K562 (cell line): ENCODE measurements at regions not wholly inside any gene's neighbourhood (a gene's known extent, or its start where the extent isn't known, plus 50 kb on each side); places are given as distances from the start of the nearest gene placed in this dataset.

ENCODE experiments used
- NFATC3 ChIP-seq: fragments of 450-650 bp; IDR thresholded peaks from 2 replicates; pipeline ENCODE4 v1.6.1; 2017; ENCODE audit warnings: mild to moderate bottlenecking
- NKRF ChIP-seq: fragments of 450-650 bp; IDR thresholded peaks from 2 replicates; pipeline ENCODE4 v1.6.1; 2016; ENCODE audit warnings: borderline replicate concordance

- no peak for TF ChIP-seq NFATC3
- TF ChIP-seq NKRF, result no peak
Observed at GRCh38 chr20:7137395-7138151, 370.1 kb downstream of the BMP2 start.
